Lower leg skin (tissue), 4 donors: ENCODE measurements at regions not wholly inside any gene's neighbourhood (a gene's known extent, or its start where the extent isn't known, plus 50 kb on each side); places are given as distances from the start of the nearest gene placed in this dataset.
"Not testable (repeated sequence)": the region's sequence is repeated elsewhere in the genome, so short reads cannot be mapped to it uniquely, and the experiment has no call there.

Experiments
- DNase-seq, 2 donors: peaks; one replicate each; pipeline ENCODE4 v3.0.0-alpha.2; 2019; ENCODE audit warnings: low spot score in 2 of 2
- H3K4me3 ChIP-seq: fragments of 200-600 bp; sonication (generic); 2 replicates; pipeline ENCODE4 v1.5.1; 2017; ENCODE audit warnings: mild to moderate bottlenecking, low read depth; ENCODE audit not compliant: poor library complexity, severe bottlenecking
- CTCF ChIP-seq, 3 donors: fragments of 450-650 bp; IDR thresholded peaks; one replicate each; pipeline ENCODE4 v1.5.1; 2016; ENCODE audit warnings: antibody characterized with exemption in 3 of 3, mild to moderate bottlenecking in 3 of 3, moderate library complexity in 2 of 3
- POLR2A ChIP-seq, 2 donors: fragments of 450-650 bp; IDR thresholded peaks; one replicate each; pipeline ENCODE4 v1.6.1; 2016 to 2017; ENCODE audit warnings: antibody characterized with exemption in 2 of 2, mild to moderate bottlenecking in 1 of 2, moderate library complexity in 1 of 2
- WGBS, 2 donors: methylation state at CpG; one replicate each; pipeline ENCODE4 v1.1.5; 2018; 5-methylcytosine and 5-hydroxymethylcytosine counted together
- intact Hi-C: fragments of 100-400 bp; cut with DNase I; formaldehyde crosslinking; loops from one replicate; pipeline ENCODE4 v1.15.0; 2023; ENCODE audit warnings: low total_unique reads

- H3K4me3 ChIP-seq: no peak overlapping the region
- 45 to 67% methylated on average over 10 of the region's 10 CpGs for WGBS, 2 donors
- no peak for DNase-seq
- intact Hi-C loops: no loop called here
- TF ChIP-seq CTCF (IDR thresholded peaks at IDR 0.05) (no peak), POLR2A (IDR thresholded peaks at IDR 0.05) (no peak)
Measured at GRCh38 chr4:186392017-186392416, 126.0 kb downstream of the F11 start.

- DNase-seq, intact Hi-C loops, H3K4me3 ChIP-seq: not testable (repeated sequence)
- WGBS, 2 donors: 40 to 47% methylated on average over 1 of the region's 1 CpG
Measured at GRCh38 chr4:186384328-186384727, 118.3 kb downstream of the F11 start.

GRCh38 chr4:186368281-186368680, 102.3 kb downstream of the F11 start:
- 60 to 67% methylated on average over 4 of the region's 4 CpGs for WGBS, 2 donors
- no peak overlapping the region for H3K4me3 ChIP-seq
- TF ChIP-seq CTCF (IDR thresholded peaks at IDR 0.05) (no peak), POLR2A (IDR thresholded peaks at IDR 0.05) (no peak)
- peak in 1 of 2 donors; percentile 38 for DNase-seq
- intact Hi-C loops: no loop called here

GRCh38 chr4:186366326-186366725, 100.3 kb downstream of the F11 start:
- intact Hi-C loops: no loop called here
- TF ChIP-seq CTCF (IDR thresholded peaks at IDR 0.05) (no peak), POLR2A (IDR thresholded peaks at IDR 0.05) (no peak)
- no peak for DNase-seq
- 92% methylated on average over 5 of the region's 5 CpGs for WGBS, 2 donors
- no peak overlapping the region for H3K4me3 ChIP-seq

GRCh38 chr4:186363038-186363437, 97.0 kb downstream of the F11 start:
- intact Hi-C loops, DNase-seq, H3K4me3 ChIP-seq: not testable (repeated sequence)
- WGBS, 2 donors: 86 to 92% methylated on average over 6 of the region's 6 CpGs

GRCh38 chr4:186360551-186360950, 94.6 kb downstream of the F11 start:
- no peak for DNase-seq
- WGBS, 2 donors: 82 to 87% methylated on average over 4 of the region's 4 CpGs
- no peak overlapping the region for H3K4me3 ChIP-seq
- TF ChIP-seq POLR2A (IDR thresholded peaks at IDR 0.05): no peak
- TF ChIP-seq CTCF (IDR thresholded peaks at IDR 0.05): no peak
- intact Hi-C loops: no loop called here

GRCh38 chr4:186351668-186352194, 85.7 kb downstream of the F11 start:
- intact Hi-C loops: no loop called here
- WGBS, 2 donors: 91 to 94% methylated on average over 7 of the region's 7 CpGs

More at GRCh38 chr4:186351668-186352194, 85.7 kb downstream of the F11 start:
- TF ChIP-seq POLR2A (IDR thresholded peaks at IDR 0.05) (no peak), CTCF (IDR thresholded peaks at IDR 0.05) (no peak)
- no peak overlapping the region for H3K4me3 ChIP-seq
- DNase-seq: no peak
